ENCODE measurements at regions not wholly inside any gene's neighbourhood (a gene's known extent, or its start where the extent isn't known, plus 50 kb on each side); places are given as distances from the start of the nearest gene placed in this dataset.

DNA sequence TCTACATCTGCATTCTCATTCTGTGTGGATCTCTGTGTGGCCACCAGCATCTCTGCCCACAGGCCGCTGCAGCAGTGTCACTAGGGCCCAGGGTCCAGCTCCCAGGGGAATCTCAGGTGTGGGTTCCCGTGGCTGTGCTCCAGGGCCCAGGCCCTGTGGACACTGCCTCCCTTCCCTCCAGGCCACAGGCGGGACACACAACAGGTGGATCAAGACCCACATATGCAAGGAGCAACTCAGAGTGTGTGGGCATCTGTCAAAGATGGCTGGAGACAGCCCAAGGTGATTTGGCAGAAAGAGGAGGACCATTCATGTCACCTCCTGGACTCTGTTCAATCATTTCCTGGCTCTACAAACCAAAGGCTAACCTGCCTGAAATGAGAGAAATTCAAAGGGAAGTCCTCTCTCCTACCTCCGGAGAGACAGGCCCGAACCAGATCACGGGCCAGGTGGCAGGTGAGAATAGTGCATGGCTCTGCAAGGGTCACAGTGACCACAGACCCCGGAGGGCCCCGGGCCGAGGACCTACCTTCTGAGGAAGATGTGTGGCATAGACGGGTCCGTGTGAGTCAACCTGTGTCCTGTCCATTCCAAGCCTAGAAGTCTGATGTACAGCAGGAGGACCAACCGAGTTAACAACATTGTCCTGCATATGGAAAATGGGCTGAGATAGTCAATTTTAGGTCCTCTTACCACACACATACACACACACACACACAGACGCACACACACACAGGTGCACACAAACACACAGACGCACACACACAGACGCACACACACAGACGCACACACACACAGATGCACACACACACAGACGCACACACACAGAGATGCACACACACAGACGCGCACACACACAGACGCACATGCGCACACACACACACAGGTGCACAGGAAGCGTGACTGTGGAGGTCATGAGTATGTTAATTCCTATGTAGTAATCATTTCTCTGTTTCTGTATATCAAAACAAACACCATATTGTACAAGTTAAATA lies 1068.5 kb downstream of the BRD1 start:
- no peak for TF ChIP-seq PATZ1 (CRISPR knock-in tag; IDR thresholded peaks at IDR 0.05; ENCODE audit: borderline replicate concordance)
- no peak for TF ChIP-seq ZFP30 (CRISPR knock-in tag; IDR thresholded peaks at IDR 0.05)
- TF ChIP-seq, protein P1, sequence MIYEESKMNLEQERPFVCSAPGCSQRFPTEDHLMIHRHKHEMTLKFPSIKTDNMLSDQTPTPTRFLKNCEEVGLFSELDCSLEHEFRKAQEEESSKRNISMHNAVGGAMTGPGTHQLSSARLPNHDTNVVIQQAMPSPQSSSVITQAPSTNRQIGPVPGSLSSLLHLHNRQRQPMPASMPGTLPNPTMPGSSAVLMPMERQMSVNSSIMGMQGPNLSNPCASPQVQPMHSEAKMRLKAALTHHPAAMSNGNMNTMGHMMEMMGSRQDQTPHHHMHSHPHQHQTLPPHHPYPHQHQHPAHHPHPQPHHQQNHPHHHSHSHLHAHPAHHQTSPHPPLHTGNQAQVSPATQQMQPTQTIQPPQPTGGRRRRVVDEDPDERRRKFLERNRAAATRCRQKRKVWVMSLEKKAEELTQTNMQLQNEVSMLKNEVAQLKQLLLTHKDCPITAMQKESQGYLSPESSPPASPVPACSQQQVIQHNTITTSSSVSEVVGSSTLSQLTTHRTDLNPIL (CRISPR knock-in tag; IDR thresholded peaks at IDR 0.05; ENCODE audit: low read depth): no peak
- no peak for TF ChIP-seq ESRRG (CRISPR knock-in tag; IDR thresholded peaks at IDR 0.05)
- no peak for TF ChIP-seq PPARA (CRISPR knock-in tag; IDR thresholded peaks at IDR 0.05; ENCODE audit: borderline replicate concordance)
- no peak for TF ChIP-seq SNAI2 (CRISPR knock-in tag; IDR thresholded peaks at IDR 0.05)

All from SK-N-SH treated with all-trans-retinoic acid at 6 μM for 48 hours (cell line).